ENCODE measurements at regions not wholly inside any gene's neighbourhood (a gene's known extent, or its start where the extent isn't known, plus 50 kb on each side); places are given as distances from the start of the nearest gene placed in this dataset.
"Not testable (repeated sequence)": the region's sequence is repeated elsewhere in the genome, so short reads cannot be mapped to it uniquely, and the experiment has no call there.

- peak; percentile 20 for DNase-seq (ENCODE audit: low spot score)
Measured at GRCh38 chr14:45716572-45716971, 463.6 kb upstream of the MIS18BP1 start.

- DNase-seq (ENCODE audit: low spot score), result no peak
Measured at GRCh38 chr14:45715946-45716345, 462.9 kb upstream of the MIS18BP1 start.

- no peak for DNase-seq (ENCODE audit: low spot score)
Measured at GRCh38 chr14:45709541-45709940, 456.5 kb upstream of the MIS18BP1 start.

GRCh38 chr14:45705940-45706534, 453.0 kb upstream of the MIS18BP1 start:
- no peak for DNase-seq (ENCODE audit: low spot score)

GRCh38 chr14:45699471-45699870, 446.5 kb upstream of the MIS18BP1 start:
- peak; percentile 11 for DNase-seq (ENCODE audit: low spot score)

GRCh38 chr14:45698462-45699134, 445.6 kb upstream of the MIS18BP1 start:
- peak; percentile 7 for DNase-seq (ENCODE audit: low spot score)

- no peak for DNase-seq (ENCODE audit: low spot score)
Measured at GRCh38 chr14:45686771-45687170, 433.8 kb upstream of the MIS18BP1 start.

GRCh38 chr14:45680531-45680930, 427.5 kb upstream of the MIS18BP1 start:
- DNase-seq (ENCODE audit: low spot score), result no peak

GRCh38 chr14:45679853-45680252, 426.9 kb upstream of the MIS18BP1 start:
- DNase-seq (ENCODE audit: low spot score), result no peak

- no peak for DNase-seq (ENCODE audit: low spot score)
Measured at GRCh38 chr14:45678163-45678562, 425.2 kb upstream of the MIS18BP1 start.

GRCh38 chr14:45673420-45673819, 420.4 kb upstream of the MIS18BP1 start:
- DNase-seq (ENCODE audit: low spot score), result no peak

GRCh38 chr14:45664668-45665356, 411.8 kb upstream of the MIS18BP1 start:
- no peak for DNase-seq (ENCODE audit: low spot score)

GRCh38 chr14:45658917-45659299, 405.9 kb upstream of the MIS18BP1 start:
- no peak for DNase-seq (ENCODE audit: low spot score)

- DNase-seq (ENCODE audit: low spot score), result no peak
Measured at GRCh38 chr14:45658226-45658916, 405.4 kb upstream of the MIS18BP1 start.

- DNase-seq (ENCODE audit: low spot score), result no peak
Measured at GRCh38 chr14:45651890-45652289, 398.9 kb upstream of the MIS18BP1 start.

- no peak for DNase-seq (ENCODE audit: low spot score)
Measured at GRCh38 chr14:45650754-45651153, 397.8 kb upstream of the MIS18BP1 start.

- DNase-seq (ENCODE audit: low spot score), result no peak
Measured at GRCh38 chr14:45649051-45649450, 396.0 kb upstream of the MIS18BP1 start.

- DNase-seq (ENCODE audit: low spot score), result no peak
Measured at GRCh38 chr14:45641541-45641940, 388.5 kb upstream of the MIS18BP1 start.

GRCh38 chr14:45634651-45635441, 381.8 kb upstream of the MIS18BP1 start:
- not testable (repeated sequence) for DNase-seq (ENCODE audit: low spot score)

GRCh38 chr14:45633220-45633984, 380.4 kb upstream of the MIS18BP1 start:
- no peak for DNase-seq (ENCODE audit: low spot score)

- no peak for DNase-seq (ENCODE audit: low spot score)
Measured at GRCh38 chr14:45621731-45622130, 368.7 kb upstream of the MIS18BP1 start.
